Breast epithelium (tissue), 4 donors: ENCODE measurements at regions not wholly inside any gene's neighbourhood (a gene's known extent, or its start where the extent isn't known, plus 50 kb on each side); places are given as distances from the start of the nearest gene placed in this dataset.

Experiments
- DNase-seq, 2 donors: peaks; one replicate each; pipeline ENCODE4 v3.0.0-alpha.2; 2019; ENCODE audit warnings: low spot score in 2 of 2
- H3K27ac ChIP-seq, 2 donors: fragments of 200-600 bp; sonication (generic) in 1 of 2; one replicate each; pipeline ENCODE4 v1.5.1; 2016 to 2019; ENCODE audit warnings: mild to moderate bottlenecking in 1 of 2
- H3K27me3 ChIP-seq, 2 donors: fragments of 200-600 bp; sonication (generic) in 1 of 2; one replicate each; pipeline versions ENCODE4 v1.5.1 to v1.6.0; 2017 to 2019; ENCODE audit warnings: control low read depth in 1 of 2, mild to moderate bottlenecking in 1 of 2
- H3K36me3 ChIP-seq: fragments of 200-600 bp; one replicate; pipeline ENCODE4 v1.5.1; 2019
- H3K4me1 ChIP-seq, 2 donors: fragments of 200-600 bp; sonication (generic); one replicate each; pipeline ENCODE4 v1.5.1; 2016 to 2019; ENCODE audit warnings: control low read depth in 1 of 2
- H3K4me3 ChIP-seq, 3 donors: fragments of 200-600 bp; sonication (generic); 1 replicate in 2 of 3; 2 replicates in 1 of 3; pipeline ENCODE4 v1.5.1; 2016 to 2019; ENCODE audit warnings: mild to moderate bottlenecking in 3 of 3, moderate library complexity in 2 of 3
- H3K9me3 ChIP-seq, 2 donors: fragments of 200-600 bp; sonication (generic) in 1 of 2; one replicate each; pipeline ENCODE4 v1.5.1; 2016 to 2019; ENCODE audit warnings: control low read depth in 1 of 2
- POLR2A ChIP-seq: fragments of 450-650 bp; IDR thresholded peaks from one replicate; pipeline ENCODE4 v1.6.1; 2016; ENCODE audit warnings: antibody characterized with exemption, mild to moderate bottlenecking, moderate library complexity
- POLR2AphosphoS5 ChIP-seq, 3 donors: sonication (generic); formaldehyde crosslinking; IDR thresholded peaks; one replicate each; pipeline ENCODE4 v1.6.1; 2017; ENCODE audit warnings: antibody characterized with exemption in 3 of 3
- intact Hi-C: fragments of 100-400 bp; cut with DNase I; formaldehyde crosslinking; loops from one replicate; pipeline ENCODE4 v1.15.1; 2023; ENCODE audit warnings: low total_unique reads
- TF ChIP-seq, protein P1 (sequence below), 3 donors: fragments of 450-650 bp; IDR thresholded peaks; one replicate each; pipeline ENCODE4 v1.5.1; 2016 to 2017; ENCODE audit warnings: antibody characterized with exemption in 3 of 3, mild to moderate bottlenecking in 3 of 3, moderate library complexity in 3 of 3

DNA sequence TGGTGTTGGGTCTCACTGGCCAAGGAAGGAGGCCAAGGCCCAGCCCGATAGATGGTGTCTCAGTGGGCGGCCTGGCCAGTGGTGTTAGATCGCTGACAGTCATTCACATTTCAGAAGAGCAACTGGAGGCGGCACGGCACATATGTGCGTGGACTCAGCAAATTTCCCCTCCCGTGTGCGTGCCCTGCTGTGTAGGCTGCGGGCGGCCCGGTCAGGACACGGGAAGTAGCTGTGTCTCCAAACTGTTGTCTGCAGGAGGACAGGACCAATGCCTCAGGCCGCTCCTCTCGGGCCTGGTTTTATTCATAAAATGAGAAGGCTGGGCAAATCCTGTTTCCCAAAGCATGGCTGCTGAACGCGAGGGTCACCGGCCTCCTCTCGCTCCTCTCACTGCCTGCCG, 711.7 kb downstream of the BRD1 start:
- H3K36me3 ChIP-seq, result no peaks in the 10 kb centered on the region
- no peak for DNase-seq
- TF ChIP-seq POLR2A, result no peak
- no peak for TF ChIP-seq POLR2AphosphoS5 (IDR thresholded peaks at IDR 0.05)
- no peaks in the 10 kb centered on the region for H3K4me1 ChIP-seq
- no peaks in the 10 kb centered on the region for H3K9me3 ChIP-seq
- H3K27ac ChIP-seq, result no peak overlapping the region
- H3K27me3 ChIP-seq, result no peaks in the 10 kb centered on the region
- H3K4me3 ChIP-seq, result no peak overlapping the region
- intact Hi-C loops, result no loop called here

DNA sequence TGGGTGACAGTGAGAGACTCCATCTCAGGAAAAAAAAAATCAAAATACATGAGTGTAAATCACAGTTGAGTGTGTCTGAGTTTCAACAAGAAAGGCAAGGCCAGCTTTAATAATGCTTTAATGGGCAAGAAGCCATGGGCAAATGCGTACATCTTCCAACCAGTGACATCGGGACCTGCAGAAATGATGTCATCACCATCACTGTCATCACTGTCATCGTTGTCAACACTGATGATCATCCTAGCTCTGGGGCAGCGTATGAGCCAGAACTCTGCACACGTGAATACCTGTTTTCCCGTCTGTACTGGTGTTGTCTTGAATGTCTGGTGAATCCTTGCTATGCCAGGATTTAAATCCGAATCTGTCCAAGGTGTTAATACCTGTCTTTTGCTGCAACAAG, 712.5 kb downstream of the BRD1 start:
- TF ChIP-seq, protein P1, sequence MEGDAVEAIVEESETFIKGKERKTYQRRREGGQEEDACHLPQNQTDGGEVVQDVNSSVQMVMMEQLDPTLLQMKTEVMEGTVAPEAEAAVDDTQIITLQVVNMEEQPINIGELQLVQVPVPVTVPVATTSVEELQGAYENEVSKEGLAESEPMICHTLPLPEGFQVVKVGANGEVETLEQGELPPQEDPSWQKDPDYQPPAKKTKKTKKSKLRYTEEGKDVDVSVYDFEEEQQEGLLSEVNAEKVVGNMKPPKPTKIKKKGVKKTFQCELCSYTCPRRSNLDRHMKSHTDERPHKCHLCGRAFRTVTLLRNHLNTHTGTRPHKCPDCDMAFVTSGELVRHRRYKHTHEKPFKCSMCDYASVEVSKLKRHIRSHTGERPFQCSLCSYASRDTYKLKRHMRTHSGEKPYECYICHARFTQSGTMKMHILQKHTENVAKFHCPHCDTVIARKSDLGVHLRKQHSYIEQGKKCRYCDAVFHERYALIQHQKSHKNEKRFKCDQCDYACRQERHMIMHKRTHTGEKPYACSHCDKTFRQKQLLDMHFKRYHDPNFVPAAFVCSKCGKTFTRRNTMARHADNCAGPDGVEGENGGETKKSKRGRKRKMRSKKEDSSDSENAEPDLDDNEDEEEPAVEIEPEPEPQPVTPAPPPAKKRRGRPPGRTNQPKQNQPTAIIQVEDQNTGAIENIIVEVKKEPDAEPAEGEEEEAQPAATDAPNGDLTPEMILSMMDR (IDR thresholded peaks at IDR 0.05), result no peak
- intact Hi-C loops, result no loop called here

DNA sequence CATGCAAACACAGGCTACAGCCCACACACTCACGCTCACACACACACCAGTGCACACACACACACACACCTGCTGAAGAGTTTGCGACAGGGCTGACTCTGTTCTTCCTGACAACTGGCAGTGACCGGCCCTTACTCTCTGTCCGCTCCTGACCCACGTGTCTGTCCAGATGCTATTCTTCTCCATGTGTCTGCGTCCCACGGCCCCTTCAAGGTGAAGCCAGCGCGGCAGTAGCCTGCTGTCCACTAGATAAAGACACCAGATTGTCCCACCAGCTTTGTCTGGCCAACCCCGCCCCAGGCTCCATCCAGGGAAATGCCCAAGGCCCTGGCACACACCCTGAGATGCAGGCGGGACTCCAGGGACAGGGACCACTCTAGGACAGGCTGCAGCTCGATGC, 713.9 kb downstream of the BRD1 start:
- TF ChIP-seq, protein P1 (IDR thresholded peaks at IDR 0.05), result no peak
- TF ChIP-seq POLR2AphosphoS5 (IDR thresholded peaks at IDR 0.05) (no peak), POLR2A (no peak)
- DNase-seq, result no peak
- H3K4me3 ChIP-seq, result no peak overlapping the region
- no peak overlapping the region for H3K27ac ChIP-seq
- H3K27me3 ChIP-seq, result peaks cover 0 to 10% of the 10 kb centered on the region in 2 donors
- H3K36me3 ChIP-seq, result no peaks in the 10 kb centered on the region
- H3K9me3 ChIP-seq, result no peaks in the 10 kb centered on the region
- intact Hi-C loops, result no loop called here
- H3K4me1 ChIP-seq, result no peaks in the 10 kb centered on the region

More for the DNA sequence above, 712.5 kb downstream of the BRD1 start:
- Histone ChIP-seq H3K4me3 (no peak overlapping the region), H3K27ac (no peak overlapping the region), H3K27me3 (no peaks in the 10 kb centered on the region), H3K36me3 (no peaks in the 10 kb centered on the region), H3K9me3 (no peaks in the 10 kb centered on the region), H3K4me1 (no peaks in the 10 kb centered on the region)
- no peak for DNase-seq

DNA sequence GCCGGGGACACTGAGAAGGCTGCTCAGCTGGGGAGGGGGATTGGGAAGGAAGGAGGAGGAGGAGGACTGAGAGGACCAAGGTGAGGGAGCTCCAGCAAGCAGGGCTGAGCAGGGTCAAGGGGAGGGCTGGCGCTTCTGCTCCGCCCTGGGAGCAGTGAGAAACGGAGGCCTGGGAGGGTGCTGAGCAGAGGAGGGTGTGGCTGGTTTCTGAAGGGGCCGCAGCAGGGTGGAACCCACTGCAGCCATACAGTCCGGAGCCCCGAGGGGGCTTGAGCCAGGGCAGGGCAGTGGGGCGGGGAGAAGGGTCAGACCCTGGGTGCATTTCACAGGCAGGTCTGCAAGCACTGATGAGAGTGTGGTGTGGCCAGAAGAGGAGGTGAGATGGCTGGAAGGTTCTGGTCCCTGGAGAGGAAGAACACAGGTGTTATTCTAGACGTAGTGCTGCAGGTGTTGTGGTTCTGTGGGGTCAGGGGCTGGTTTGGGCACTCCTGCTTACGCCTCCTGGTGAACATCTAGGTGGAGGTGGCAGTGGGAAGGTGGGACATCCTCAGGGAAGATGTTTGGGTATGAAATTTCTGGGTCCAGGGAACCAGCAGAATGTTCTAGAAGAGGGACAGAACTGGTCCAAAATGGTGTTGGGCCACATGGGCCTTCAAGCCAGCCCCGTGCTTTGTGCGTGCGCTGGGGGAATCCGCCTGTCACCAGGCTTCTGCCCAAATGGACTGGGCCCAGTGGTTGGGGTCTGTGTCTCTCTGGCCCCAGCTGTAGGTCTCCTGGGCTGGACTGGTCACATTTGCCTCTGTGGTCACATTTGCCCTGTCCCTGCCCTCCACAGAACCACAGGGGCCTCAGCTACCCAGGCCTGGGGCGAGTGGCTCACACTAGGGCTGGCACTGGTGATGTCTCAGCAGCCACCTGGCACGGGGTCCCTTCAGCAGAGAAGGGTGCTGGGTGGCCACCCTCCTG, 714.7 kb downstream of the BRD1 start:
- Histone ChIP-seq H3K4me1 (no peaks in the 10 kb centered on the region), H3K27ac (no peak overlapping the region), H3K4me3 (no peak overlapping the region), H3K9me3 (no peaks in the 10 kb centered on the region), H3K36me3 (no peaks in the 10 kb centered on the region), H3K27me3 (peaks cover 0 to 18% of the 10 kb centered on the region in 2 donors)
- intact Hi-C loops, result no loop called here
- no peak for DNase-seq
- no peak for TF ChIP-seq POLR2AphosphoS5 (IDR thresholded peaks at IDR 0.05)
- TF ChIP-seq, protein P1 (IDR thresholded peaks at IDR 0.05), result no peak
- no peak for TF ChIP-seq POLR2A

DNA sequence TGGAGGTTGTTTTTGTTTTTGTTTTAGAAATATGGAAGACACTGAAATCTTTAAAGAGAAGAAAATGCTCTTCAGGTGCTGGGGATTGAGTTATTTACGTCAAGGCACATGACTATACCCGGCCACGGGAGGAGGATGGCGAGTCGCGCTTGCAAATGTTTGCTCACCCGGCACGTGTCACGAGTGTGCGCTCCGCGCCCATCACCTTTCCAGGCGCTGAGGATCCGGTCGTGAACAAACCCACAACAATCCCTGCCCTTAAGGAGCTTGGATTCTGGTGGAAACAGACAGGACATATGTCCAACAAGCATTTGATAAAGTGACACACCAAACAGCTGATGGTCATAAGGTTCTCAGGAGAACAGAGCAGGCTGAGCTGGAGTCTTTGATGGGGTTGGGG, 715.5 kb downstream of the BRD1 start:
- Histone ChIP-seq H3K4me3 (no peak overlapping the region), H3K36me3 (no peaks in the 10 kb centered on the region), H3K4me1 (no peaks in the 10 kb centered on the region), H3K27ac (no peak overlapping the region), H3K9me3 (no peaks in the 10 kb centered on the region), H3K27me3 (peaks cover 0 to 25% of the 10 kb centered on the region in 2 donors)
- intact Hi-C loops, result no loop called here
- TF ChIP-seq POLR2A (no peak), POLR2AphosphoS5 (IDR thresholded peaks at IDR 0.05) (no peak)
- TF ChIP-seq, protein P1 (IDR thresholded peaks at IDR 0.05), result no peak
- DNase-seq, result no peak
